GM12878 (cell line): ENCODE measurements at regions not wholly inside any gene's neighbourhood (a gene's known extent, or its start where the extent isn't known, plus 50 kb on each side); places are given as distances from the start of the nearest gene placed in this dataset.

Source experiments
- ATAC-seq: fragments of 200-7000 bp; cut with Tn5 transposase; 3 replicates; pipeline ENCODE4 v1.9.1; 2020; ENCODE audit warnings: mild to moderate bottlenecking, moderate library complexity
- BruUV-seq: library from RNA; stranded (reverse); fragments of 400-500 nt; replicated peaks from 2 replicates; lab custom pipeline; 2021; lab: Mats Ljungman, UMichigan
- CTCF ChIA-PET: fragments of 300-600 bp; sonication (Branson Sonifier 250); formaldehyde crosslinking; extraction: SDS; loops from one replicate; lab custom pipeline; 2021; ENCODE audit warnings: inconsistent platforms; lab: Yijun Ruan, JAX
- POLR2A ChIA-PET: fragments of 350-600 bp; formaldehyde crosslinking; extraction: SDS; loops from one replicate; lab custom pipeline; 2021; ENCODE audit warnings: inconsistent platforms; lab: Charles Lee
- RAD21 ChIA-PET: fragments of 300-600 bp; sonication (Branson Sonifier 250); formaldehyde crosslinking; loops from one replicate; lab custom pipeline; 2023; ENCODE audit warnings: antibody characterized with exemption; ENCODE audit not compliant: unreplicated experiment; lab: Charles Lee
- SMC1A ChIA-PET: fragments of 300-600 bp; sonication (Branson Sonifier 250); formaldehyde crosslinking; loops from one replicate; lab custom pipeline; 2023; ENCODE audit not compliant: unreplicated experiment, uncharacterized antibody; lab: Charles Lee
- DNase-seq: peaks from one replicate; pipeline ENCODE4 v3.0.0-alpha.2; 2011; ENCODE audit warnings: low read depth, low spot score
- FAIRE-seq: peaks from 3 replicates; lab custom pipeline; 2011; peaks lifted over from hg19 to GRCh38; lab: Jason Lieb, UNC
- H2AFZ ChIP-seq: 2 replicates; pipeline ENCODE4 v1.6.0; 2011; ENCODE audit warnings: low read depth, low read length, control low read depth; ENCODE audit not compliant: control insufficient read depth
- H3K27ac ChIP-seq: 2 replicates; pipeline ENCODE4 v1.5.1; 2011; ENCODE audit warnings: control low read depth; ENCODE audit not compliant: control insufficient read depth, insufficient read depth
- H3K27me3 ChIP-seq, 2 experiments: replicated peaks in 1 of 2; 2 replicates each; pipeline versions ENCODE4 v1.6.0 to v1.6.1; 2011; ENCODE audit warnings: low read length in 1 of 2; ENCODE audit not compliant: control insufficient read depth in 2 of 2, insufficient read depth in 2 of 2
- H3K36me3 ChIP-seq, 2 experiments: 2 replicates each; pipeline ENCODE4 v1.5.1; 2011; ENCODE audit warnings: low read length in 1 of 2; ENCODE audit not compliant: control insufficient read depth in 2 of 2, insufficient read depth in 2 of 2
- H3K4me1 ChIP-seq: 2 replicates; pipeline ENCODE4 v1.6.1; 2011; ENCODE audit warnings: mild to moderate bottlenecking, low read length, moderate library complexity, mixed read lengths; ENCODE audit not compliant: control insufficient read depth, insufficient read depth
- H3K4me2 ChIP-seq: 2 replicates; pipeline ENCODE4 v1.6.0; 2011; ENCODE audit warnings: control low read depth; ENCODE audit not compliant: control insufficient read depth, insufficient read depth
- H3K4me3 ChIP-seq: fragments of 200-600 bp; sonication (generic); 2 replicates; pipeline ENCODE4 v1.5.1; 2016
- H3K79me2 ChIP-seq: 2 replicates; pipeline ENCODE4 v1.6.0; 2011; ENCODE audit warnings: low read length; ENCODE audit not compliant: control insufficient read depth, insufficient read depth
- H3K9ac ChIP-seq: 2 replicates; pipeline ENCODE4 v1.8.0; 2011; ENCODE audit warnings: low read length, control low read depth, mixed read lengths; ENCODE audit not compliant: control insufficient read depth, insufficient read depth
- H3K9me3 ChIP-seq: replicated peaks from 3 replicates; pipeline ENCODE4 v1.5.1; 2011; ENCODE audit warnings: mild to moderate bottlenecking, low read length; ENCODE audit not compliant: control insufficient read depth, insufficient read depth
- H4K20me1 ChIP-seq: 2 replicates; pipeline ENCODE4 v1.6.0; 2011; ENCODE audit not compliant: control insufficient read depth, insufficient read depth
- CUX1 ChIP-seq: IDR thresholded peaks from 2 replicates; pipeline ENCODE4 v1.6.1; 2012; ENCODE audit warnings: improper control_type of control experiment, low read depth, low read length; ENCODE audit not compliant: insufficient replicate concordance
- HDGF ChIP-seq: fragments of 450-650 bp; IDR thresholded peaks from 2 replicates; pipeline ENCODE4 v1.6.1; 2016; ENCODE audit warnings: antibody characterized with exemption
- IKZF1 ChIP-seq: fragments of 450-650 bp; conservative IDR thresholded peaks from 2 replicates; pipeline ENCODE4 v1.6.1; 2017; ENCODE audit warnings: antibody characterized with exemption, mild to moderate bottlenecking
- NFXL1 ChIP-seq: fragments of 450-650 bp; IDR thresholded peaks from 2 replicates; pipeline ENCODE4 v1.6.1; 2017; ENCODE audit warnings: antibody characterized with exemption, mild to moderate bottlenecking, borderline replicate concordance
- SIX5 ChIP-seq: IDR thresholded peaks from 2 replicates; pipeline ENCODE4 v1.6.1; 2011; ENCODE audit warnings: mild to moderate bottlenecking, low read depth, low read length, moderate library complexity; ENCODE audit not compliant: severe bottlenecking
- SRF ChIP-seq, 2 experiments: IDR thresholded peaks; 2 replicates each; pipeline ENCODE4 v1.6.1; 2011; ENCODE audit warnings: low read depth in 2 of 2, low read length in 2 of 2, mild to moderate bottlenecking in 1 of 2, moderate library complexity in 1 of 2
- ZSCAN29 ChIP-seq: fragments of 450-650 bp; IDR thresholded peaks from 2 replicates; pipeline ENCODE4 v1.6.1; 2017; ENCODE audit warnings: mild to moderate bottlenecking, moderate library complexity
- WGBS: methylation state at CpG from one replicate; pipeline ENCODE4 v1.1.6; 2016; ENCODE audit warnings: low lambda C conversion rate; ENCODE audit not compliant: insufficient replicate concordance, insufficient coverage; ENCODE audit errors: missing lambda C conversion rate; 5-methylcytosine and 5-hydroxymethylcytosine counted together
- in situ Hi-C: fragments of 300-500 bp; cut with MboI; formaldehyde crosslinking; loops from 9 replicates; pipeline ENCODE4 v1.14.3; 2018; ENCODE audit warnings: mixed read lengths
- intact Hi-C: fragments of 100-400 bp; cut with micrococcal nuclease; formaldehyde crosslinking; loops from one replicate; pipeline ENCODE4 v1.14.2; 2022; ENCODE audit not compliant: unreplicated experiment
- TF ChIP-seq, protein P1 (sequence below): fragments of 450-650 bp; IDR thresholded peaks from 2 replicates; pipeline ENCODE4 v1.6.1; 2017; ENCODE audit warnings: mild to moderate bottlenecking

DNA sequence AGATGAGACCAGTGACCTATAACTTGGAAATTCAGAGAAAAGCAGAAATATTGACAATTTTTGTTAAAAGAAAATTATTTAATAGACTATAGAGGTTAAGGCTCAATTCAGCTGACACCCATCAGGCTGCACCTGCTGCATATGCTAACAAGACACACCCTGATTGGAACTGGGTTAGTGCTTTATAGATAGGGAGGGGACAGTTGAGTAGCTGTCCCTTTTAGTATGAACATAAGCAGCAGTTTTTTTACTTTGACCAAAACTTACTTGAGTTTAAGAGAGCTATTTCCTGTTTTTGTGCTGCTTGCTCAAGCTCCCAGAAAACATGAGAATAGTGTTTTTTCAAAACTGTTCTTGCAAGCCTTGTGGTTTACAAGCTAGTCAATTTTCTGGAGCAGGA, 292.6 kb downstream of the LRRC3B start:
- no peak for DNase-seq
- no peaks in the 10 kb centered on the region for H3K27me3 ChIP-seq
- no peak overlapping the region for H3K9ac ChIP-seq
- ChIA-PET RAD21 (no interaction called here), POLR2A (no interaction called here), SMC1A (no interaction called here), CTCF (interaction anchor here (0.6 kb wide), 1 partner anchor 100 kb away, joined by 3 read pairs; no protein-coding TSS in a partner anchor)
- BruUV-seq, result no TSS peak
- H3K9me3 ChIP-seq, result no peaks in the 10 kb centered on the region
- H4K20me1 ChIP-seq, result no peaks in the 10 kb centered on the region
- intact Hi-C loops, result no loop called here
- no peak overlapping the region for H3K4me2 ChIP-seq
- in situ Hi-C loops, result no loop called here
- ATAC-seq, result no peak
- no peak overlapping the region for H3K4me3 ChIP-seq
- no peaks in the 10 kb centered on the region for H3K79me2 ChIP-seq
- no peaks in the 10 kb centered on the region for H3K4me1 ChIP-seq
- FAIRE-seq, result no peak
- TF ChIP-seq SRF (IDR thresholded peaks at IDR 0.05; ENCODE audit: low read depth in 2 of 2, low read length in 2 of 2) (no peak), NFXL1 (no peak)
- TF ChIP-seq, all 136 proteins: peak for 0
- H3K36me3 ChIP-seq, result no peaks in the 10 kb centered on the region
- no peak overlapping the region for H2AFZ ChIP-seq
- H3K27ac ChIP-seq, result no peak overlapping the region

- TF ChIP-seq, protein P1, sequence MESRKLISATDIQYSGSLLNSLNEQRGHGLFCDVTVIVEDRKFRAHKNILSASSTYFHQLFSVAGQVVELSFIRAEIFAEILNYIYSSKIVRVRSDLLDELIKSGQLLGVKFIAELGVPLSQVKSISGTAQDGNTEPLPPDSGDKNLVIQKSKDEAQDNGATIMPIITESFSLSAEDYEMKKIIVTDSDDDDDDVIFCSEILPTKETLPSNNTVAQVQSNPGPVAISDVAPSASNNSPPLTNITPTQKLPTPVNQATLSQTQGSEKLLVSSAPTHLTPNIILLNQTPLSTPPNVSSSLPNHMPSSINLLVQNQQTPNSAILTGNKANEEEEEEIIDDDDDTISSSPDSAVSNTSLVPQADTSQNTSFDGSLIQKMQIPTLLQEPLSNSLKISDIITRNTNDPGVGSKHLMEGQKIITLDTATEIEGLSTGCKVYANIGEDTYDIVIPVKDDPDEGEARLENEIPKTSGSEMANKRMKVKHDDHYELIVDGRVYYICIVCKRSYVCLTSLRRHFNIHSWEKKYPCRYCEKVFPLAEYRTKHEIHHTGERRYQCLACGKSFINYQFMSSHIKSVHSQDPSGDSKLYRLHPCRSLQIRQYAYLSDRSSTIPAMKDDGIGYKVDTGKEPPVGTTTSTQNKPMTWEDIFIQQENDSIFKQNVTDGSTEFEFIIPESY, result no peak
- TF ChIP-seq IKZF1 (no peak), CUX1 (no peak), SIX5 (no peak), ZSCAN29 (no peak), HDGF (no peak)
- TF ChIP-seq, all 136 proteins: peak for 0
- ATAC-seq (no peak), FAIRE-seq (no peak), DNase-seq (no peak)
- no peaks in the 10 kb centered on the region for H3K4me1 ChIP-seq
- no peaks in the 10 kb centered on the region for H3K36me3 ChIP-seq
- no peak overlapping the region for H3K4me3 ChIP-seq
- no peaks in the 10 kb centered on the region for H3K79me2 ChIP-seq
- no TSS peak for BruUV-seq
- RAD21 ChIA-PET, result no interaction called here
- H4K20me1 ChIP-seq, result no peaks in the 10 kb centered on the region
- in situ Hi-C loops, result no loop called here
- intact Hi-C loops, result no loop called here
- no peak overlapping the region for H3K9ac ChIP-seq
- no peaks in the 10 kb centered on the region for H3K27me3 ChIP-seq
- H3K9me3 ChIP-seq, result no peaks in the 10 kb centered on the region
- 6% methylated on average over 12 of the region's 12 CpGs for WGBS
- SMC1A ChIA-PET, result no interaction called here
- CTCF ChIA-PET, result interaction anchor here (1.6 kb wide), 1 partner anchor 15 kb away, joined by 4 read pairs; no protein-coding TSS in a partner anchor
- no peak overlapping the region for H3K4me2 ChIP-seq
- H2AFZ ChIP-seq, result no peak overlapping the region
- no peak overlapping the region for H3K27ac ChIP-seq
- POLR2A ChIA-PET, result no interaction called here
These were observed 298.3 kb downstream of the LRRC3B start for GRCh38 chr3:26920646-26921478.
